H1 (cell line): ENCODE measurements at regions not wholly inside any gene's neighbourhood (a gene's known extent, or its start where the extent isn't known, plus 50 kb on each side); places are given as distances from the start of the nearest gene placed in this dataset.

Experiments
- POLR2A ChIP-seq, 2 experiments: IDR thresholded peaks; 1 replicate in 1 of 2; 2 replicates in 1 of 2; pipeline ENCODE4 v1.6.1; 2011; ENCODE audit warnings: low read depth in 2 of 2, low read length in 2 of 2, mild to moderate bottlenecking in 2 of 2; ENCODE audit errors: control extremely low read depth in 1 of 2
- RXRA ChIP-seq: IDR thresholded peaks from 2 replicates; pipeline ENCODE4 v1.6.1; 2011; ENCODE audit warnings: low read depth, mild to moderate bottlenecking, low read length, moderate library complexity; ENCODE audit not compliant: insufficient read depth
- SAP30 ChIP-seq: fragments of 300-600 bp; sonication (generic); IDR thresholded peaks from 2 replicates; pipeline ENCODE4 v1.7.1; 2012; ENCODE audit warnings: low read length, moderate library complexity, mild to moderate bottlenecking, inconsistent platforms; ENCODE audit not compliant: insufficient read depth, insufficient replicate concordance

- TF ChIP-seq SAP30, result no peak
- no peak for TF ChIP-seq POLR2A (IDR thresholded peaks at IDR 0.05; ENCODE audit: control extremely low read depth in 1 of 2, low read depth in 2 of 2, low read length in 2 of 2)
- no peak for TF ChIP-seq RXRA
Measured at GRCh38 chr16:17803625-17804410, 333.1 kb upstream of the XYLT1 start (continued).
